HG02623 (cell line): ENCODE measurements at regions not wholly inside any gene's neighbourhood (a gene's known extent, or its start where the extent isn't known, plus 50 kb on each side); places are given as distances from the start of the nearest gene placed in this dataset.
"Not testable (repeated sequence)": the region's sequence is repeated elsewhere in the genome, so short reads cannot be mapped to it uniquely, and the experiment has no call there.

ENCODE experiments used
- ATAC-seq: cut with Tn5 transposase; IDR thresholded peaks from one replicate; pipeline ENCODE4 v1.9.1; 2021; ENCODE audit warnings: moderate library complexity; ENCODE audit not compliant: unreplicated experiment

- ATAC-seq, result no peak
Observed at GRCh38 chr14:46147452-46147851, 504.1 kb downstream of the RPL10L start.

- no peak for ATAC-seq
Observed at GRCh38 chr14:46147024-46147423, 504.6 kb downstream of the RPL10L start.

- no peak for ATAC-seq
Observed at GRCh38 chr14:46140445-46140844, 511.1 kb downstream of the RPL10L start.

GRCh38 chr14:46139649-46140048, 511.9 kb downstream of the RPL10L start:
- no peak for ATAC-seq

GRCh38 chr14:46137786-46138185, 513.8 kb downstream of the RPL10L start:
- no peak for ATAC-seq

DNA sequence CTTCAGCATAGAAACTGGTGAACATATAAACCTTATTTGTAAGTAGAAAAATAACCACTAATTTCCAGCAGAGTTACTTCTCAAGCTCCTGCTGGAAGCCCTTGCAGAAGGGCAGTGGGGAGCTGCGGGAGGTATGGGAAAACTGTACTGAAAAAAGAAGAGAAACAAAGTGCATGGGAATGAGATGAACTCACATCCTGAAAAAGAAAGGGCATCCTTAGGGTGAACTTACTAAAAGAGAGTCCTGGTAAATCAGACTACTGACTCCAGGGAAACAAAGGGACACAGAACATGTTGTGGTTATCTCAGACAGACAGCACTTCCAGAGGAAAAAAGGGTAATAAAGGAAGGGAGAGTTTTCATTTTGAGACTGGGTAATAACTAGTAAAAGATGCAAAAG, 515.1 kb downstream of the RPL10L start:
- ATAC-seq, result no peak

DNA sequence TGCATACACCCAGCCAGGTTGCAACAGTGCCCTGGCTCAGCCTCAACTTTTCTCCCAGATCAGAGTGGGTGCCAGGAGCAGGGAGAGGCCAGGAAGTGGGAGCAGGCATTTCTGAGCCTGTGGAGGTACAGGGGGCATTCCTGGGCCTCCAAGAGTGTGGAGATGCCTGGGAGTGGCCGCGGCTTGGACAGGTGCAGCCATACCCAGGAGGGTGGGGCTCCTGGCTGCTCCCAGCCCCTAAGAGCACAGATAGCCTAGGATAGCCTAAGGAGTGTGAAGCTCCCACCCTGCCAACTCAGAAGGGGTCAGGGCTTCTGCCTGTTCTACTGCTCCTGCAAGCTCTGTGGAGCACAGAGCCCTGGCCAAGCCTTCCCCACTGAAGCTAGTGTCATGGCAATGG, 543.4 kb downstream of the RPL10L start:
- no peak for ATAC-seq

DNA sequence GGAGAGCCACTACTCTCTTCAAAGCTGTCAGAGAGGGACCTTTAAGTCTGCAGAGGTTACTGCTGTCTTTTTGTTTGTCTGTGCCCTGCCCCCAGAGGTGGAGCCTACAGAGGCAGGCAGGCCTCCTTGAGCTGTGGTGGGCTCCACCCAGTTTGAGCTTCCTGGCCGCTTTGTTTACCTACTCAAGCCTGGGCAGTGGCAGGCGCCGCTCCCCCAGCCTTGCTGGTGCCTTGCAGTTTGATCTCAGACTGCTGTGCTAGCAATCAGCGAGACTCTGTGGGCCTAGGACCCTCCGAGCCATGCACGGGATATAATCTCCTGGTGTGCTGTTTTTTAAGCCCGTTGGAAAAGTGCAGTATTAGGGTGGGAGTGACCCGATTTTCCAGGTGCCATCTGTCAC, 550.7 kb downstream of the RPL10L start:
- ATAC-seq, result not testable (repeated sequence)

DNA sequence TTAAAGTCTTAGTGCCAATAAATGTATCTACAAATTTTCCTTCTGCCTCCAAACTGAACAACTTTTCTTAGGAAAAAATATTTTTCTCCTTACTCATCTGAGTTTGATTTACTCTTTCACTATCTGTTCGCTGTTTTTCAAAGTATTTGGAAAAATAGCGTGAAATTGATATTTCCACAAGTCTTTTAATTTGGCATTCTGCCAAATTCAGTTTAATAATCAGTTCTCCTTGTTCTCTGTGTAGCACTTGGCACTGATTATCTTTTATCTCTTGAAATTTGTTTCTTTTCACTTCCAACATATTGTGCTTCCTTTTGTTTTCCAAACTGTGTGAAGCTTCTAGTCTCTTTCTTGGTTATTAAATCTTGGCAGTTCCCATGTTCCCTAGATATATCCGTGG, 559.8 kb downstream of the RPL10L start:
- ATAC-seq, result no peak

DNA sequence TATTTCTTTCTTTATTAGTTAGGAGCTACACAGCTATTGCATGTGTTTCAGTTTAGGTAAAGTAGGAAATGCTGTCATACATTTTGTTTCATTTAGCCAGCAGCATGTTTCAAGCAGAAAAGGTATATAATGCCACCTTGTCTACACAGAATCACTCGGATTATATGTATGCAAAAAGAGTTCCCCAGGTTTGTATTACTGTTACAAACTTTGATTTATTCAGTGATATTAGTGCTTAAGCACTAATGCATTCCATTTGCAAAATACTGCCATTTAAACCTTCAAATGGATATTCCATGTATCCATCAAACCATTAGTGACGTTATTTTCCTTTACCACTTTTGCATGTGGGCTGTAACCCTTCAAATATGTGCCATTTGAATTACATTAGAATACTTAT, 564.0 kb downstream of the RPL10L start:
- no peak for ATAC-seq

DNA sequence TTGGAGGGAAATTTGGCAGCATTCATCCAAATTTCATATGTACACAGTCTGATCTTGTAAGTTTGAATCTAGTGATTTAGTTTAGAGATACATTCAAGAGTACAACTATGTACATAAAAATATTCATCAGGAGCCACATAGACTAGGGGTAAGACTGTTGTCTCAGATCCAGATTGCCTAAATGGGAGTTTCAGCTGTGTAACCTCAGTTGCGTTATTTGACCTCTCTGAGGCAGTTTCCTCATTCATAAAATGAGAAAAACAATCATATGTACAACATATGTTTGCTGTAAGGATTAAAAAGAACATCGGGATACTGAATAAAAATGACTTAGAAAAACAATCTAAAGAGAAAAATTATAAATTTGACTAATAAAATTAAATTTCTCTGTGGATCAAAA, 577.5 kb downstream of the RPL10L start:
- ATAC-seq, result no peak

GRCh38 chr14:46063872-46064271, 587.7 kb downstream of the RPL10L start:
- ATAC-seq, result no peak

- no peak for ATAC-seq
Observed at GRCh38 chr14:46058964-46059563, 592.5 kb downstream of the RPL10L start.

DNA sequence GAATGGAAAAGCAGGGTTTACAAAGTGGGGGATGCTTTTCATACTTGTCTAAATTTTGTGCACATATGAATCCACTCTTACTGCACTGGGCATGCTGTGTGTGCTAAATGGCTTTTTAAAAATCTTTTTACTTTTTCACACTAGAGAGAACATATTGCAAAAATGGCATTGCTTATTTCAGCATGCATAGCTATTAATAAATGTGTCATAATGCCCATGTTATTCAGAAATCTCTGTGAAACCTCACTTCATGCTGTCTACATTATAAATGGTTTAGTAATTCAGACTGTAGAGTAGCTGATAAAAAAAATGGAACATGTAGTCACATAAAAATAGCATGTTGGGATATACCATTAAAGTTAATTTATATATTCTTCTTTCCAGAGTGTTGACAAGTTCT, 593.8 kb downstream of the RPL10L start:
- no peak for ATAC-seq

DNA sequence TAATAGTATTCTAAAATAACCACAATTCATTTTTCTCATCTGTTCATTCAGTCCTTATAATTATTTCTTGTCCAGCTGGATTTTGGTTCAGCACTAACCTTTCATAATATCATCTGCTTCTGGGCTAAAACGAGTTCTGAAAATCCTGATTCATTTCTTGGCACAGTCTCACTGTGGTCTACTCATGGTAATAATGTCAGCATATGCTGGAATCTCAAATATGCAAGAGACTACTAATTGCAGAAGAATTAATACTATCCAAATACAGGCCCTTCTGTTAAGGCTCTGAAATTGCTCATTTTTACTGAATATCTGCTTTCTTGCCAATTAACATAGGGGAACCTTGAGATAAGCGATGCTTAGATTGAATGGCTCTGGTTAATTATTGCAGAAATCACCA, 597.1 kb downstream of the RPL10L start:
- ATAC-seq, result no peak

GRCh38 chr14:46053221-46053620, 598.4 kb downstream of the RPL10L start:
- no peak for ATAC-seq

GRCh38 chr14:46051796-46052195, 599.8 kb downstream of the RPL10L start:
- ATAC-seq, result no peak

DNA sequence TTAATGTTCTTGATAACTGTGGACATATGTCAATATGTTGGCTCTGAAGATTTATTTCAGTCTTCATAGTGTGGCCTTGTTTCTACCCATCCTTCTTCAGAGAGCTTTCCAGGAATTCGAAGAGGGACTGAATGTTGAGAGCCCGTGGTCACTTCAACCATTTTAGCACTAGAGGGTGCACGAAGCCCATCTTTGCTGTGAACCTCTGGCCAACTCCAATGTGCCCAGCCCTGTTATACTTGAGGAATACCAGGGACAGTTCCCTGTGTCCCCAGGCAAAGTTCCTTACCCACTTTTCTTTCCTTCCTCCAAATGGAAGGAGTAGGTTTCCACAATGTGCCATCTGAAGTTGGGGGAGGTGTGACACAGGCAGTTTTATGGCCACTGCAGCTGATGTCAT, 603.5 kb downstream of the RPL10L start:
- ATAC-seq, result no peak

DNA sequence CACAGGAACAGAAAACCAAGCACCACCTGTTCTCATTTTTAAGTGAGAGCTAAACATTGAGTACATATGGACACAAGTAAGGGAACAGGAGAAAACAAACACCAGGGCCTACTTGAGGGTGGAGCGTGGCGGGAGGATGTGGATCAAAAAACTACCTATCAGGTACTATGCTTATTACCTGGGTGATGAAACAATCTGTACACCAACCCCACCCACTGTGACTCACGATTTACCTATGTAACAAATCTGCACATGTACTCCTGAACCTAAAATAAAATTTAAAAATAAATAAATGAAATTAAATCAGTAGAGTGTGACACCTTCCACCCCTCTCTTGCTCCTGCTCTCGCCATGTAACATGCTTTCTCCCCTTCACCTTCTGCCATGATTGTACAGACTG, 615.5 kb downstream of the RPL10L start:
- no peak for ATAC-seq

DNA sequence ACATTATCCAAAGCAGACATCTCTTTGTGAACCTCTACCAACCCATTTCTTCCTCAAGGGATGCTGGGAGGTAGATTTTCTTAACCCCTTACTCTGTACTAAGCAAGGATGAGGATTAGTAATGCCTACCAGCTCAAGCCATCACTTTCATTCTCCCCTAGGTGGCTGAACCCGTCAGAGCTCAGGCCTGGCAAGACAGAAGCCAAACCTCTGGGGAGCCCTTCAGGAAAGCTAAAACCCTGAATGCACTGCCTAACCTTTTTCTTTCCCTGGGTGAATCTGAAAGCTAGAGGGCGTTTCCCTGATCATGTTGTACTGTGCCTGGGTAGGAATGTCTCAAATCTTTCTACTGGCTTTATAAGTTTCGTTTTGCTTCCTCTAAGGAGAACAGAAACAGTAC, 617.3 kb downstream of the RPL10L start:
- no peak for ATAC-seq

DNA sequence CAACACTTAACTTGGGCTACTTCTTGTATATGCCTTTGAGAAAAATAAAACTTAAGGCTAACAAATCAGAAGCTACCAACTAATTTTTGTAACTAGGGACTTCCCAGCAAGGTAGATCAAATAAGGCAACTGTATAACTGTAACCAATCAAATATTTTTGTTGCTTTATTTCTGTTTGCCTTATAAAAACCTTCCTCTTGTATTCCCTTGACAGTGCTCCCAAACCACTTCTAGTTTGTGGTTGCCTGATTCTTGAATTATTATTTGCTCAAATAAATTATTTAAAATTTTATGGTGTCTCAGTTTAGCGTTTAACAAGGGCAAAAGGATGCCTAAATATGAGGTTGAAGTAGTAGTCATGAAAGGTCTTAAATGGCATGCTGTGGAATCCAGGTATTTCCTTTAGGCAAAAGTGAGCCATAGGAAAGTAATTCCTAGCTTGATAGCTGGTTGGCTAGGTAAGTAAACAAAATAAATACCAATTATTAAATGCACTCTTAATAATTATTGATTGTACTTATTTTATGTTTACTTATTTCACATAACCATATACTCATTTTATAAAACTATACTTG, 632.6 kb downstream of the RPL10L start:
- ATAC-seq, result no peak

- ATAC-seq, result no peak
Observed at GRCh38 chr14:46008348-46008747, 643.2 kb downstream of the RPL10L start.

DNA sequence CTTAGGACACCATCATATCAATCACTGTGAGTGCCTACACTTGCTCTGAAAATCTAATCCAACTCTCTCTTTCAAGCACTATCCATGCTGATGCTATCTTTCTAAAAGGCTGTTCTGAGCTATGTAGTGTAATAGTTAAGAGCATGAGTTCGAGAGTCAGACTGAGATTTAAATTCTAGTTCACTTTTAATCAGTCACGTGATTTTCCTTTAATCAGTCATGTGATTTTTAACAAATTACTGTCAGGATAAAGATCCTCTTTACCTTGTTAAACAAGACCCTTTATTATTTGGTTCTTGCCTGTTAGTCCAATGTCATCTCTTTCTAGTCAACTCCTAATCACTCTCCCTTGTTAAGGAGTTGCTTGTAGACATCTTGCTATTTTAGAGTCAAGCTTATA, 653.0 kb downstream of the RPL10L start:
- ATAC-seq, result no peak
